OCI-M1 (cell line): ENCODE measurements at regions not wholly inside any gene's neighbourhood (a gene's known extent, or its start where the extent isn't known, plus 50 kb on each side); places are given as distances from the start of the nearest gene placed in this dataset.
"Not testable (repeated sequence)": the region's sequence is repeated elsewhere in the genome, so short reads cannot be mapped to it uniquely, and the experiment has no call there.

Experiments used
- DNase-seq: peaks from one replicate; lab custom pipeline; 2025; lab: John Stamatoyannopoulos, UW

DNA sequence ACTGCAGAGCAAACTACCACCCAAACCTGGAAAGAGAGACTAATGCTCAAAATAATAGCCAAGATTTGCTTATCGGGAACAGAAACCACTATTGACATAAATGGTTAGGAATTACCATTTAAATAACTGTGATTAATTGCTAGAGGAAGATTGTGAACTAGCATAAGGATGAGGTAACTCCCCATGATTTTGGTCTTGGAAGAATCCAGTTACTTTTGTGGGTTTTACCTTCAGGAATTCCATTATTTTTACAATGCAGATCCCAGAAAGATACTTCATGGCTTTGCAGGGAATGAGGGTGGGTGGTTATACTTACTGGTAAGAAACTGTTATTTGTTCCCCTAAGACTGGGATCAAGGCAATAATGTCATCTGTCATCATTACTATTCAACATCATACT lies 652.9 kb upstream of the FLRT2 start:
- DNase-seq = no peak

DNA sequence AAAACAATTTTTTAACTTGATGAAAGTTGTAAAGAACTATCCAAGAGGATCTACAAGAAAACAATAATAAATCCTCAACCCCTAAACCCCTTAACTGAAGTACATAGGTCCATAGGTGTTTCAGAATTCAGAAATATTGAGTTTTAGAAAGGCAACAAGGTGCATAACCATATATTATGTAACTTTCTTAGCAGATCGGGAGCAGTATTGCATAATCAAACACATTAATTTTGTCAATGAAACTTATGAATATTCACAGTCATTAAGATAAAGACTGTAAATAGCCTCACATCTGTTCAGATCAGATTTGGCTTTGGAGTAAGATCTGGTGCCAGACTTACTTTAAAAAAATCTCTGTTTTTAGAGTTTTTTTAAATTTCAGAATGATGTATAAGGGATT lies 647.1 kb upstream of the FLRT2 start:
- no peak for DNase-seq

DNA sequence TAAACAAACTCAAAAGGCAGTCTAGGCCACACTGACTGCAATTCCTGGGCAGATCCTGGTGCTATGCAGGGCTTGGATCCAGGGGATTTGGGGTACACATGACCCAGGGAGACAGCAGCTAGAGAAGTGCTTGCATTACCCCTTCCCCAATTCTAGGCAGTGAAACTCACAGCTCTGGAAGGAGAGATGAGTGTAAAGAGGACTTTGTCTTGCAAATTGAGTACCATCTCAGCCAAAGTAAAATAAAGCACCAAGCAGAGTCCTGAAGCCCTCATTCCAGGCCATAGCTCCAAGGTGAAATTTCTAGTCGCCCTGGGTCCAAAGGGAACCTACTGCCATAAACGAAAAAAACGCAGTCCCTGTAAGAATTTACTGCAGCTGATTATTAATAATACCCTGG lies 644.9 kb upstream of the FLRT2 start:
- DNase-seq = no peak

DNA sequence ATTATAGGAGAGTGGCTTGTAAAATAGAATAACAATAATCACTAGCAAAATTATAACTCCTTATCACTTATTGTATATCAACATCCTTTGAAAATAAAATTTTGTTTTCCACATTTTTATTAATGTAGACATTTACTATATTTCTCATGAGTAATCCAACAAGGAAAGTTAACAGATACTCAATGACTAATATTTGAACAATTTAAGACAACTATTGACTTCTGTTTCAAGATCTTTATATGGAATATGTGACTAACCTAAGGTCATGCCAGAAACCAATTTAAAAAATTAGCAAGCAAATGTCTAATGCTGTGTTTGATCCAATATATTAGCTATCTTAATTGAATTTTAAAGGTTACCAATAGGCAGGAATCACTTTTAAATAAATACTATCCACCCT lies 638.5 kb upstream of the FLRT2 start:
- no peak for DNase-seq

DNA sequence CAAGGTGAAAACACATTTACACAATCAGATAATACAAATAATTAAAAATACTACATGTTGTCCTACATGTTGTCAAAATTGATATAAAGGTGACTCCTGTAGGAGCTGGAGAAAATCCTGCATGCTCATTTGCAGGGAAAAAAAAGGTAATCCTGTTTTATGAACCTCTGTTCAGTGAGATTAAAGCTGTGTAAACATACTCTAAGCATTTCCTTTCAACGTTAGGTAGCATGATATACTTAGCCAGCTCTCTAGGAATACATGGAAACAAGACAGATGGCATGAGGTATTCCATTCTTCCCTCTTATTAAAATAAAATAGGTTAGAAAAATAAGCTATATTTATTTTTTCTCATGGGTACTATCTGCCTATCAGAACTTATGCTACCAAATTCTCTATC lies 635.7 kb upstream of the FLRT2 start:
- DNase-seq = no peak

DNA sequence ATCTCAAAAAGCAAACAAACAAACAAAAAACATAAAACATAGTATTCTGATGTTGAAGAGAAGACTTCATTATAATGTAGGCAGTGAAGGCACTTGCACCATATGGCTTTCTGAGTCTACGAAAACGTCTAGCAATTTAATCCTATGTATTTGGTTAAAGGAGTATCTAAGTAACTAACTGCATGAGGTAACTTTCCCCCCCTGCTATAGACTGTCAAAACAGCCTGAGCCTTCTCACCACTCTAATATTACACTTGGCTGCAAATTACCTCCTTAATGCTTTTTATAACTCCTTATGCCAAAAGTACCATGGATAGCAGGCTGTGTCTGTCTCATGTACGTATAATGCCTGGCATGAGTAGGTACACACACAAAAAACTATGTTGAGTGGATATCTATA lies 607.6 kb upstream of the FLRT2 start:
- DNase-seq = no peak

DNA sequence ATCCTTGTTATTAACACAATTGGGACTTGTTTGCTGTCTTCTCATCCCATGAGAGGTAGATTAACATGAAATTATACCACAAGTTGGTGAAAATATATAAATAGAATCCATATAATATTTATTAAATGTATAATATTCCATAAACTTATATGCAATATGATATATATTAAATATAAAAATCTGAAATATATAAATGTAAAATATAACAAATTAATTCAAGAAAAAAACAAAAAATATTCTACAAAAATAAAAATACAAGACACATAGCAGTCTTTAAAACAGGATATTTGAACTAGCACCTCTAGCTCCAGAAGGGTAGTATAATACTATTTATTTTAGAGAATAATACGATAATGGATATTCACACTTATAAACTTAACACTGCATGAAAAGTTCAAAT lies 603.3 kb upstream of the FLRT2 start:
- no peak for DNase-seq

DNA sequence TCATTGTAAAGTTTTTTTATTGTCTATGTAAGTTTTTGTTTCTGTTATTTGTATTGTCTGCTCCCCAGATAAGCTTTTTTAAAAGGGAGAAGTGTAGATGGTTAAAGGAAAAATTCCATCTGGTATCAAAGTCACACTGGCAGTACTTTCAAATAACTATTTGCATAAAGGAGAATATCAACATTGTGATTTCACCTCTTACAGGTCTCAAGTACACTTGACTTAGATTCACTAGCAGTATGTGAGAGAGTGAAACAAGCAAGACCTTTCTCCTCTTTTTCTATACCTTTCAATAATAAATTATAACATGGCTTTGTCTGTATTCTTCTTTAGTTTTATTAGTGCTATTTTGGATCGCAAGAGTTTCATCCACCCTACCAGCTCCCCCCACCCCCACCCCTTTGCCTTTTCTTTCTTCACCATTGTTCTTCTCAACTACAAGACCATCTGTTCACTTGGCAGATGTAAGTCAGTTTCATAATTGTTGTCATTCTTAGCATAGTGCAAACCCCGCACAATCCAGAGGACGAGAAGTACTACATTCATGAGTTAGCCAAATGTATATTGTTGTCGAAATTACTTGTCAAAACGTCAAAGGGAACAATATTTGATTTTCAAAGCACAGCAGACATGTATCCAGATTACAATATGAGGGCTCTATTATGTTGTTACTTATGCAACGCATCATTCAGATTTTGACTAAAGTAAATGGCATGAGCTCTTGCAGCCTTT lies 602.7 kb upstream of the FLRT2 start:
- no peak for DNase-seq

DNA sequence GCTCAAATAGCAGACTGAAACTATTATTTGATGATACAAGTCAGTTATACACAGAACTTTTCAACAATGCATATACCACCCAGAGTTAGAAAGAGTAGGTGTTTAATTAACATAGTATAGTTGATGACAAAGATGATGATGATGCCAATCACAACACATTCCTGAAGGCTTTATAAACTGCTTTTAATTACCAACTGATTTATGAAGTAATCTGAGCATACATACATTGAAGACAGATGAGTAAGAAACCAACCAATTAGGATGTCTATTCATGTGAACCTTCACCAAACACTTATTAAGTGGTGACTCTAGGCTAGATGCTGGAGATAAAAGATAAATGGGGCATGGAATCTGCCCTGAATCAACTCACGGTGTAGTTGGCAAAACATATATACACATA lies 600.9 kb upstream of the FLRT2 start:
- DNase-seq = no peak

DNA sequence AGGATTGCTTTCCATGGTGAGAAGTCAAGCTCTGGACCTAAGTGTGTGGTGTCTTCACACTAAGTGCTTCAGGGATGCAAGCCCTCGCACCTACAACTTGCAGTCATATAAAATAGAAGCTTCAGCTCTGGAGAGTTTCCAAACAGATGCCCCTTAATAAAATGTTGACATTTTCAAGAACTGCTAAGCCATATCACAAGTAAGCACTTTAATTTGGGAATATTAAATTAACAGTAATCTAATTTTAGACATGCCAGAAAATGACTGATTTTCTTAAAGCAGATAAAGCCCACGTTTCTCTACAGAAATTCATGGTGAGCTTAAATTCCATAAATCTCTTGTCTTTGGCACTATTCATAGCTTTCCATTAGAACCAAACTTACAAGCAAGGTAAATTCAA lies 600.1 kb upstream of the FLRT2 start:
- DNase-seq = no peak

DNA sequence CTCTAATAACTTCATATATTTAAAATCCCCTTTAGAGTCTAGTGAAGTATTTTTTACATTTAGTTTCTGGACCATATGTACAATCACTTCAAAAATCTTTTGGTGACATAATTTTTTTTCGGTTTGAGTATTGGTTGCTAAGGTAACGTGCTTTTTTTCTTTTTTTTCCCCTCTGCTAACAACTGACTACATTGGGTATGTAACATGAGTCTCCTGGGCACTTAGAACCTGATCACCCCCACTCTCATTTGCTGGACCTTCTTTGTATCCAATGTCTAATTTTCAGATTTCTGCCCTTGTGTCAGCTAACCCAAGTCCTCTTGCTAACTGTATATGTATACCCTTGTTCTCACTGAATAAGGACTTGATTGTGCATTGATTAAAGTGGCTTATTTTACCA lies 592.9 kb upstream of the FLRT2 start:
- DNase-seq = no peak

DNA sequence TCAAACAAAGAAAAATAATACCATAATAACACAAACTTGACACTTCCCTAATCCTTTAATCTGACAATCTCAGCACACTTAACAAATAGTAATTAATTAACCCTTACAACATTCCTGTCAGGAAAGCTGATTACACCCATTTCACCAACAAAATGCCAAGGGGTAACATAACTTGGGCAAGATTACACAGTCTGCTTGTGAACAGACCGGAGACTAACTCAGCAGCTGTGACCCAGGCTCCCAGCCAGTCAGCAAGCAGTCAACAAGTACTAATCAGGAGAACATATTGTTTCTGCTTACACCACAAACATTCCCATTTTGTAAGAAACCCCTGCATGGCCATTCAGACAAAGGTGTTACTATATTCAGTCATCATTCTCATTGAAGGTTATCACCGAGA lies 592.5 kb upstream of the FLRT2 start:
- DNase-seq = no peak

DNA sequence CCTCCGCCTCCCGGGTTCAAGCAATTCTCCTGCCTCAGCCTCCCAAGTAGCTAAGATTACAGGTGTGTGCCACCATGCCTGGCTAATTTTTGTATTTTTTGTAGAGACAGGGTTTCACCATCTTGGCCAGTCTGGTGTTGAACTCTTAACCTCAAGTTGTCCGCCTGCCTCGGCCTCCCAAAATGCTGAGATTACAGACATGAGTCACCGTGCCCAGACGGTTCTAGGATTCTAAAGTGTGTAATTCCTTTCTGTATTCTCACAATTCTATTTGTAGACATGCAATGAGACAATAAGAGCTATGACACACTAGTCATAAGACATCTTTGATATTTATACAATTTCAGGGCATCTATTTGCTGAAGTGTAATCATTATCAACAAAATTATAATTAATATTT lies 585.0 kb upstream of the FLRT2 start:
- DNase-seq = not testable (repeated sequence)

DNA sequence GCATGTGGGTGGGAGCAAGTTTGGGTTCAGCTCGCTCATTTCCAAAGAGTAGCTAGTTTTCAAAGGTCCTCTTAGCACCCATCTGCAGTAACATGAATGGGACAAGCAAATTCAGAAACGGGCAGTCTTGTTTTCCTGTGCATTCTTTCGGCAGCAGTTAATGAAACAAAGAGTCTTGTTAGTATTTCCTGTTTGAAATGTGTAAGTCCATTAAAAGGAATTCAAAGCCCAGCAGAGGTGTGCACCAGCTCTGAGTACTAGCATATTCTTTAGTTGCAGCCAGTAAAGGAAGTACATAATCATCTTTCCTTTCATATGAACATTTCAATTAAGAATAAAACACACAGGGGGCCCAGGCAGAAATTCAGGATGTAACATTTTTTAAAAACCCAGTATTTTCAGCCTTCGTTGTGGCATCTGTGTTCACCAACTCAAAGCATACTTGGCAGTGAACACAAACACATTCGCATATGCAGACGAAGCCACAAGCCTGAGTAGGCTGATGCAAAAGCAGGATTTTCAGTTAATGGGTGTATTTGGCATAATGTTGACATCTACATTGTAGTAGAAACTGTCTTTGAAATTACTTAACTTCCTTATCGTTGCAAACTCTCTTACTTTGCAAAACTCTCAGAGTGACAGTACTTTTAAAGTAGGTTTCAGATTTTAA lies 570.0 kb upstream of the FLRT2 start:
- DNase-seq = no peak

DNA sequence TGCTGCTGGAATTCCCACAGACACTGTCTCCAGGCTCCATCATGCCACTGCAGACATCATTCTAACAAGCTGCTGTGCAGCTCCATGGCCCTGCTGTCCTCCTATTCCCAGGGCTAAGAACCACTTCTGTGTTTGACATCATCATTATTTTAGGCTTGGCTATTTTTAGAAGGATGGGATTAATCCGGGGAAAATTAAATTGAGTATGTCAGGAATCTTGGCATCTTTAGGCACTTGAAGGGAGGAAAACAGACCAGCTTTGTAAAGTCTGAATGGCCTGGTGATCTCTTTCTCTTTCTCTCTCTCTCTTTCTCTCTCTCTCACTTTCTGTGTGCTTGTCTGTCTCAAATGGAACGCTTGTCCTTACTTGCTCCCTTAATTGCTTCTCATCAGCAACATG lies 568.3 kb upstream of the FLRT2 start:
- no peak for DNase-seq

DNA sequence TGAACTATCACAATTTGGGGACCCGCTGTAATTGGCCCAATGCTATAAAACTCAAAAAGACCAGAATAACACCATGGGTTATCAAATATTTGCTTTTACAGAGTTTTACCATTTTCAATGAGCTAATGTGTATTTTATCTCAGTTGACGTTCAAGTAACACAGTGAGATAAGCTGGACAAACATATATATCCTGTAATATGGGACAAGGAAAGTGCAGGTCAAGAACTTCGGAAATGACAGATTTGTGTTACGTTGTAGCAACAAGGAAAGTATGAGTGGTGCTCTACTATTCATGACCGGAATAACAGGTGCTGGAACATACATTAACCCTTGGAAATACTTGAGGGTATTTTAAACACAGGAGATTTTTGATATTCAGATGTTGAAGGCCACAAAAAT lies 566.4 kb upstream of the FLRT2 start:
- no peak for DNase-seq

DNA sequence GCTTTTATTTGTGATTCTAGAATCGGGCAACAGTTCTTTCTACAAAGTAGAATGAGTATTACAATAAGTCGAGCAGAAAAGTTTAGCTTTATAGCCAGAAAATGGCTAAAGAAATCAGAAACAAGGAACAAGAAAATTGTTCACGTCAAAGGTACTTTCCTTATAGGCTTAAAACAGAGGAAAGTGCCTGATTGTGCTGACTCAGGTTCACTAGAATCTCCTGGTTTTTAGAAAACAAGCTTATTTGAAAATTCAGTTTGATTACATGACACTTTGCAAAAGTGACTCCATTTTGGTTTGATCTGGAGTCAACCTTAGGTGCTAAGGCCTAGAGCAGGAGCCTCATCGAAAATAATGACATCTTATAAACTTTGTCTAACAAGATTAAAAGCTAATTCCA lies 564.7 kb upstream of the FLRT2 start:
- DNase-seq = no peak

DNA sequence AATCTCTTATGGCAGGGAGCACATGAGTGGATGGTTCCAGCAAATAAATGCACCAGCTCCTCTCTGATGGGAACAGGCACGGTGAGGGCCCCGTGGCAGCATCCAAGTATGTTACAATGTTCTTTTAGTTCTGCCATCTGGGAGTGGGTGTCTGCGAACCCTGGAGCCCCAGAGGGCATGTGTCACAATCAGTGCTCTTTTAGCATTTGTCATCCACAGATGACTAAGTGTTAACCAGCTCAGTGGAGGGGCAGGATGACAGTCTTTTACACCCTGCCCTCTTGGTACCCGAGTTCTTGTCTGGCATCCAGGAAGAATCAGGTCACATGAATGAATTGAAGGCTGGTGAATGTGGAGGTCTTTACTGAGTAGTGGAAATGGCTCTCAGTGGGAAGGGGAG lies 560.4 kb upstream of the FLRT2 start:
- no peak for DNase-seq

DNA sequence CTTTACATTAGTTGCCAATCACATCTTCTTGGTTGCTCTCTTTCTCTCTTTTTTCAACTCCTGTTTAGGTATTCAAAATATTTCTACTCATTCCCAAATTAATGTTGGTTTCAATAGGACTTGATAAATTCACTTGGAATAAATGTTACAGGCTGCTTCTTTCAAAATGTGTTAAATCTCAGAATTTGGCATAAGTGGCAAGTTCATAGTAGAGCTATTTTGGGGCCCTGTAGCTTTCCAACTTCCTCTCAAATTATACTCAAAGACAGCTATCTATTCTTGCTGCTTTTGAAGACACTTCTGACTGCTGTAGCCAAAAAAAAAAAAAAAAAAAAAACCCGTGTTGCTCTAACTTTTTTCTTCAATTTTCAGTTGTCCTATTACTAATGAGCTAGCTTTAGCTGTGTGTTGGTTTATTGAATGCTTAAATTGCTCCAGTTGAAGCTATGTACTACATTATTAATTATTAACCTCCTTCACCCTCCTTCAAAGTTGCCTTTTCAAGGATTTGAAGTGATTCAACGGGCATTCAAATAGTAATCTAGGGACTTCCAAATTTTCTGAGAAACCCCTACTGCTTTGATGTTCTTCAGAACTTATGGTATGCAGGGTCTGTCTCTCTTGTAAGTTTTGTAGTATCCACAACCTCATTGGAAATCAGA lies 554.6 kb upstream of the FLRT2 start:
- DNase-seq = no peak

DNA sequence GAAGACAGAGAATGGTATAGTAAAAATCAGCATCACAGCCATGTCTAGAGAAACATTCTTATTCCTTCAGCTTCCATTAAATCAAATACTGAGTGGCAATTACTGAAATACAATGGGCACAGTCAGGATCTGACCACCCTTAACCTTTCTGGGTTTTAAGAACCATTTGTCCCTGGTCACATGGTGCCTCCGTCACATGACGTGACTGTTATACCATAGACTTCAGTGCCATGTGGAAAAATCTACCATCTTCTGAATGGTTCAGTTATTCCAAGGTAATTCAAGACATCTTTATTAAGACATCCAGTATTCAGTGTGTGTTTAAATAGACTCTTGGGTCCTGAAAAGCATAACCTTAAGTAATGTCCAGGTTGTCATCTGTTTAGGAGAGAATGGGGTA lies 553.1 kb upstream of the FLRT2 start:
- no peak for DNase-seq

DNA sequence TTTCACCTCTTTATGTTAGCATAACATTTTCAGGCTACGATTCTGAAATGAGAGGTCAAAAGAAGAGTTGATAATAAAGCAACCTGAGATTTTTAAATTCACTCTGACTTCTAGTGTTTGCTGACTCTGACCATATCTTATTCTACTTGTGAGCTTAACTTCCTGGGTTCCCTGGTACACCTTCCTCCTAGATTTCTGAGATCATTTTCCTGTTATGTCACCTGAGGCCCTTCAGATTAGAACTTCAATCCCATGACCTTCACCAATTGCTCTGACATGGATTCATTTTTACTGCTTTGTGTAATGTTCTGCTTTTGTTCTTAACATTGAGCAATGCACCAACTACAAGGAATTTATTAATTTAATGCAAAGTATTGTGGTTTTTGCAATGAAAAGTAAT lies 542.9 kb upstream of the FLRT2 start:
- DNase-seq = no peak

DNA sequence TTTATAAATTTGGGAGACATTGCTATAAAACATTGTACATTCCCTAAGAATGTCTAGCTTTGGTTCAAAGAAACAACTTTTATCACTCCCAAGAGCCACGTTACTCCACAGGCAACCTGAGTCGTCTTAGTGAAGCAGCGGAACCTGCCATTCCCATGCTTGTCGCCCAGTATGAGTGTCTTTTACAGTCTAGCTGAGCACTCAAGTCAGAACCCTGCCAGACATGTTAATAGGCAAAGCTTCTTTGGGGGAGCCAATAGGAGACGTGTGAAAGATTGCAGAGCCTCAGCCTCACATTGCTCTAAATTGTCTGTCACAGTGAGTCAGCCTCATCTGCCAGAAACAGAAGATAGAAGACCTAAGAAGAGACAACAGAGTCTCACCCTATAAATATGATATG lies 541.6 kb upstream of the FLRT2 start:
- no peak for DNase-seq

DNA sequence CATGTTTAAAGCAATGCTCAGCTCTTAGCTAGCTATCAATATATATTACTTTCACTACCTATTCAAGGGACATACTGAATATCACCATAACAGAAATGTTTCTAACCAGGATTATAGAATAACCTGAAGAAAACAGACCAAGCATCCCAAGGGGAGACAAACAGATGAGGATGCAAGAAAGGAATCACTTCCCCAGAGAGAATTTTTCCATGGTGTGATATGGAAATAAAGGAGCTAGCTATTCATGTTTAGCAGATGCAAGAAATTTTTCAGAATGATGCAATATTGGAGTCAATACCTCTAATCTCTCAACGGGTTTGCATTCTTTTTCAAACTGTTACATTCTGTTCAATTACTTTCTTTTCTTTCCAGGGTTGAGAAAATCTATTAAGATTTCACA lies 538.9 kb upstream of the FLRT2 start:
- DNase-seq = no peak

DNA sequence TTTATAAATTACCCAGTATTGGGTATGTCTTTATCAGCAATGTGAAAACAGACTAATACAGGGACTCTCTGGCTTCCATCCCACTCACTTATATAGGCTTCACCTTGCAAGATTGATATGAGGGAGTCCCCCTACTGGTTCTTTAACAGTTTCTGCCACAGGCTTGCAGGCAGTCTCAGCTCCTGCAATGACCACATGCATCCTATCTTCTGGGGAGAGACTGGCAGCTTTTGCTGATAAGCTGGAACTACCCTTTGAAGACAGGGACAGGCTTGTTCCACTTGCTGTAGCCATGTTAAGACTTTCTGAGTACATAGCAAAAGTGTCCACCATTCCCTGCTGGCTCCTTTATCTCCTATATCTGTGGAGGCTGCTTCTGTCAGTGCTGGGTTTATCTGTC lies 531.7 kb upstream of the FLRT2 start:
- DNase-seq = peak; percentile 57
